ENCODE measurements at regions not wholly inside any gene's neighbourhood (a gene's known extent, or its start where the extent isn't known, plus 50 kb on each side); places are given as distances from the start of the nearest gene placed in this dataset.
A peak's percentile ranks its signal among the peaks of the same experiment; 100 is the strongest.

- Mint-ChIP-seq H3K27ac (no peak overlapping the region), H3K36me3 (ENCODE audit: low read depth) (no peaks in the 10 kb centered on the region), H3K27me3 (ENCODE audit: low read depth) (no peaks in the 10 kb centered on the region), H3K4me1 (peaks cover 7% of the 10 kb centered on the region), H3K4me3 (no peak overlapping the region), H3K9me3 (peaks cover 8% of the 10 kb centered on the region)
- no peak for TF ChIP-seq CTCF (IDR thresholded peaks at IDR 0.05; ENCODE audit: unreplicated experiment in 3 of 3)
Measured at GRCh38 chr16:74190292-74190691, 106.3 kb upstream of the PSMD7 start.

- TF ChIP-seq CTCF (IDR thresholded peaks at IDR 0.05; ENCODE audit: unreplicated experiment in 3 of 3), result no peak
- H3K36me3 Mint-ChIP-seq (ENCODE audit: low read depth), result no peaks in the 10 kb centered on the region
- H3K27me3 Mint-ChIP-seq (ENCODE audit: low read depth), result no peaks in the 10 kb centered on the region
- H3K4me3 Mint-ChIP-seq, result no peak overlapping the region
- peaks cover 8% of the 10 kb centered on the region for H3K9me3 Mint-ChIP-seq
- H3K27ac Mint-ChIP-seq, result no peak overlapping the region
- peaks cover 7% of the 10 kb centered on the region for H3K4me1 Mint-ChIP-seq
Measured at GRCh38 chr16:74188856-74189255, 107.8 kb upstream of the PSMD7 start.

- Mint-ChIP-seq H3K4me1 (peaks cover 7% of the 10 kb centered on the region), H3K27ac (peak overlapping the region; percentile 70 to 80 (median 76)), H3K36me3 (ENCODE audit: low read depth) (no peaks in the 10 kb centered on the region), H3K9me3 (peaks cover 12% of the 10 kb centered on the region), H3K27me3 (ENCODE audit: low read depth) (no peaks in the 10 kb centered on the region), H3K4me3 (no peak overlapping the region)
- TF ChIP-seq CTCF (IDR thresholded peaks at IDR 0.05; ENCODE audit: unreplicated experiment in 3 of 3), result no peak
Measured at GRCh38 chr16:74186561-74186971, 110.0 kb upstream of the PSMD7 start.

- peaks cover 7% of the 10 kb centered on the region for H3K4me1 Mint-ChIP-seq
- no peaks in the 10 kb centered on the region for H3K36me3 Mint-ChIP-seq (ENCODE audit: low read depth)
- no peak for TF ChIP-seq CTCF (IDR thresholded peaks at IDR 0.05; ENCODE audit: unreplicated experiment in 3 of 3)
- no peak overlapping the region for H3K4me3 Mint-ChIP-seq
- H3K27me3 Mint-ChIP-seq (ENCODE audit: low read depth), result peaks cover 4% of the 10 kb centered on the region
- peak overlapping the region in 1 of 3 experiments; percentile 11 for H3K27ac Mint-ChIP-seq
- H3K9me3 Mint-ChIP-seq, result peaks cover 14% of the 10 kb centered on the region
Measured at GRCh38 chr16:74184839-74185238, 111.8 kb upstream of the PSMD7 start.

GRCh38 chr16:74183601-74184360 is 112.8 kb upstream of the PSMD7 start:
- Mint-ChIP-seq H3K4me1 (peaks cover 7% of the 10 kb centered on the region), H3K9me3 (peaks cover 14% of the 10 kb centered on the region), H3K36me3 (ENCODE audit: low read depth) (no peaks in the 10 kb centered on the region), H3K27ac (no peak overlapping the region), H3K27me3 (ENCODE audit: low read depth) (peaks cover 4% of the 10 kb centered on the region), H3K4me3 (no peak overlapping the region)
- no peak for TF ChIP-seq CTCF (IDR thresholded peaks at IDR 0.05; ENCODE audit: unreplicated experiment in 3 of 3)

Data from nephron (organoid).